Lung (tissue), 11 donors: ENCODE measurements at regions not wholly inside any gene's neighbourhood (a gene's known extent, or its start where the extent isn't known, plus 50 kb on each side); places are given as distances from the start of the nearest gene placed in this dataset.

ENCODE experiments used
- ATAC-seq: fragments of 200-7000 bp; cut with Tn5 transposase; one replicate; pipeline ENCODE4 v1.9.1; 2020; ENCODE audit warnings: moderate number of reproducible peaks; ENCODE audit not compliant: insufficient read depth, low FRiP score
- DNase-seq, 3 donors: peaks; one replicate each; pipeline ENCODE4 v3.0.0-alpha.2; 2013 to 2017
- H3K27ac ChIP-seq, 2 donors: one replicate each; pipeline ENCODE4 v1.5.1; 2013; ENCODE audit warnings: mild to moderate bottlenecking in 2 of 2, moderate library complexity in 2 of 2, control low read depth in 1 of 2, inconsistent platforms in 1 of 2, low read depth in 1 of 2, low read length in 1 of 2
- H3K27me3 ChIP-seq, 3 donors: one replicate each; pipeline ENCODE4 v1.5.1; 2013; ENCODE audit warnings: low read length in 2 of 3; ENCODE audit not compliant: control insufficient read depth in 3 of 3, insufficient read depth in 3 of 3
- H3K36me3 ChIP-seq, 4 donors: one replicate each; pipeline ENCODE4 v1.5.1; 2013; ENCODE audit warnings: low read length in 4 of 4, mild to moderate bottlenecking in 1 of 4, moderate library complexity in 1 of 4; ENCODE audit not compliant: control insufficient read depth in 4 of 4, insufficient read depth in 4 of 4
- H3K4me1 ChIP-seq, 5 donors: one replicate each; pipeline ENCODE4 v1.5.1; 2013; ENCODE audit warnings: low read length in 5 of 5, mild to moderate bottlenecking in 2 of 5, moderate library complexity in 1 of 5; ENCODE audit not compliant: control insufficient read depth in 5 of 5, insufficient read depth in 5 of 5
- H3K4me3 ChIP-seq: one replicate; pipeline ENCODE4 v1.5.1; 2013; ENCODE audit warnings: mild to moderate bottlenecking, control low read depth, moderate library complexity
- H3K9ac ChIP-seq, 2 donors: one replicate each; pipeline ENCODE4 v1.5.1; 2013; ENCODE audit warnings: low read length in 2 of 2, control low read depth in 1 of 2; ENCODE audit not compliant: insufficient read depth in 1 of 2
- H3K9me3 ChIP-seq, 4 donors: one replicate each; pipeline ENCODE4 v1.5.1; 2013; ENCODE audit warnings: low read length in 3 of 4, mild to moderate bottlenecking in 1 of 4, moderate library complexity in 1 of 4; ENCODE audit not compliant: control insufficient read depth in 4 of 4, insufficient read depth in 3 of 4
- CTCF ChIP-seq: IDR thresholded peaks from 2 replicates; pipeline ENCODE4 v1.5.1; 2012; ENCODE audit warnings: mild to moderate bottlenecking; ENCODE audit errors: control extremely low read depth, extremely low read depth
- WGBS, 2 donors: extraction: QIAGEN DNeasy Blood & Tissue Kit; methylation state at CpG; one replicate each; pipeline ENCODE4 v1.1.7; 2013; 5-methylcytosine and 5-hydroxymethylcytosine counted together
- donor health status: control.
- donor health status: control.
- donor health status: Bipolar disorder and iron deficiency.
- donor health status: healthy.
- donor health status: DM: yes; HTN: yes; CAD: no.

- Histone ChIP-seq H3K9ac (no peak overlapping the region), H3K27me3 (no peaks in the 10 kb centered on the region), H3K4me1 (peaks cover 0 to 5% (median 0%) of the 10 kb centered on the region in 5 donors), H3K4me3 (no peak overlapping the region), H3K9me3 (no peaks in the 10 kb centered on the region), H3K27ac (no peak overlapping the region), H3K36me3 (no peaks in the 10 kb centered on the region)
- TF ChIP-seq CTCF = no peak
- 95 to 99% methylated on average over 3 of the region's 3 CpGs for WGBS, 2 donors
- DNase-seq (no peak), ATAC-seq (no peak)
These were observed 517.1 kb downstream of the ZNF608 start for GRCh38 chr5:124229352-124229751.

- Histone ChIP-seq H3K27ac (no peak overlapping the region), H3K4me3 (no peak overlapping the region), H3K9me3 (no peaks in the 10 kb centered on the region), H3K4me1 (no peaks in the 10 kb centered on the region), H3K27me3 (no peaks in the 10 kb centered on the region), H3K9ac (no peak overlapping the region), H3K36me3 (no peaks in the 10 kb centered on the region)
- ATAC-seq (no peak), DNase-seq (no peak)
- no peak for TF ChIP-seq CTCF
These were observed 518.5 kb downstream of the ZNF608 start for GRCh38 chr5:124227914-124228313.

GRCh38 chr5:124220418-124220817, 526.0 kb downstream of the ZNF608 start:
- ATAC-seq = no peak
- no peak overlapping the region for H3K4me3 ChIP-seq
- H3K27ac ChIP-seq = no peak overlapping the region
- H3K36me3 ChIP-seq = no peaks in the 10 kb centered on the region
- no peaks in the 10 kb centered on the region for H3K27me3 ChIP-seq
- DNase-seq = no peak
- H3K9ac ChIP-seq = no peak overlapping the region
- WGBS, 2 donors = 82 to 89% methylated on average over 2 of the region's 2 CpGs
- TF ChIP-seq CTCF = no peak
- no peaks in the 10 kb centered on the region for H3K9me3 ChIP-seq
- no peaks in the 10 kb centered on the region for H3K4me1 ChIP-seq

GRCh38 chr5:124212934-124213333, 533.5 kb downstream of the ZNF608 start:
- no peaks in the 10 kb centered on the region for H3K36me3 ChIP-seq
- H3K27me3 ChIP-seq = no peaks in the 10 kb centered on the region
- no peak overlapping the region for H3K9ac ChIP-seq
- no peak for TF ChIP-seq CTCF
- no peak overlapping the region for H3K27ac ChIP-seq
- WGBS, 2 donors = 85 to 88% methylated on average over 9 of the region's 9 CpGs
- no peaks in the 10 kb centered on the region for H3K4me1 ChIP-seq
- no peak overlapping the region for H3K4me3 ChIP-seq
- ATAC-seq (no peak), DNase-seq (peak in 2 of 3 donors; percentile 35 to 53)
- H3K9me3 ChIP-seq = peaks cover 0 to 3% (median 1%) of the 10 kb centered on the region in 4 donors
